HFFc6 (cell line): ENCODE measurements at regions not wholly inside any gene's neighbourhood (a gene's known extent, or its start where the extent isn't known, plus 50 kb on each side); places are given as distances from the start of the nearest gene placed in this dataset.

Experiments
- DNase-seq: peaks from one replicate; pipeline ENCODE4 v3.0.0-alpha.2; 2018
- H3K27ac Mint-ChIP-seq: 2 replicates; pipeline ENCODE4 v1.8.0; 2020; ENCODE audit warnings: mild to moderate bottlenecking, mixed read lengths
- H3K27me3 Mint-ChIP-seq: 2 replicates; pipeline ENCODE4 v1.8.0; 2021; ENCODE audit warnings: mild to moderate bottlenecking, moderate library complexity, mixed read lengths; ENCODE audit not compliant: insufficient read depth
- H3K36me3 Mint-ChIP-seq: 2 replicates; pipeline ENCODE4 v1.8.0; 2021; ENCODE audit warnings: low read depth, mixed read lengths
- H3K4me1 Mint-ChIP-seq: 2 replicates; pipeline ENCODE4 v1.8.0; 2020; ENCODE audit warnings: low read depth, mixed read lengths
- H3K4me3 Mint-ChIP-seq: 2 replicates; pipeline ENCODE4 v1.8.0; 2020; ENCODE audit warnings: mild to moderate bottlenecking, moderate library complexity, mixed read lengths
- H3K9me3 Mint-ChIP-seq: 2 replicates; pipeline ENCODE4 v1.8.0; 2020; ENCODE audit warnings: mild to moderate bottlenecking, mixed read lengths
- TF ChIP-seq, protein P1 (sequence below): fragments of 200-600 bp; sonication (generic); IDR thresholded peaks from 2 replicates; pipeline ENCODE4 v1.5.0; 2021; ENCODE audit warnings: antibody characterized with exemption, mild to moderate bottlenecking

DNA sequence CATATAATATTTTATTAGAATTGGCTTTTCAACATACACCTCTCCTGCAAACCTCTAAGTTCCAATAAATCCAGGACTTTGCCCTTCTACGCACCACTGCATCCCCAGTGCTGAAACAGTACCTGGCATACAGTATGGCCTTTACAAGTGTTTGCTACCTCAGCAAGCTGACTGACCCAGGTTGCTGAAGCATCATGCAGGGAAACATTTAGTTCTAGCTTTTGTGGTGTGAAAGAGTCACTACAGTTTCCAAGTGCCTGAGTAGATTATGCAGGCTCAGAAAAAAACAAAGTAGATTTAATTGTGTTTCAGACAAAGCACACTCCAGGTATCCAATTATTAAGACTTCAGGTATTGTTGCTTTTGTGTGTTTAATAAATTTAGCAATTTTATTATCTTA is 614.2 kb upstream of the NRSN1 start:
- no peaks in the 10 kb centered on the region for H3K27me3 Mint-ChIP-seq
- H3K4me1 Mint-ChIP-seq: no peaks in the 10 kb centered on the region
- no peak overlapping the region for H3K27ac Mint-ChIP-seq
- H3K4me3 Mint-ChIP-seq: no peak overlapping the region
- H3K9me3 Mint-ChIP-seq: peaks cover 33% of the 10 kb centered on the region
- TF ChIP-seq, protein P1, sequence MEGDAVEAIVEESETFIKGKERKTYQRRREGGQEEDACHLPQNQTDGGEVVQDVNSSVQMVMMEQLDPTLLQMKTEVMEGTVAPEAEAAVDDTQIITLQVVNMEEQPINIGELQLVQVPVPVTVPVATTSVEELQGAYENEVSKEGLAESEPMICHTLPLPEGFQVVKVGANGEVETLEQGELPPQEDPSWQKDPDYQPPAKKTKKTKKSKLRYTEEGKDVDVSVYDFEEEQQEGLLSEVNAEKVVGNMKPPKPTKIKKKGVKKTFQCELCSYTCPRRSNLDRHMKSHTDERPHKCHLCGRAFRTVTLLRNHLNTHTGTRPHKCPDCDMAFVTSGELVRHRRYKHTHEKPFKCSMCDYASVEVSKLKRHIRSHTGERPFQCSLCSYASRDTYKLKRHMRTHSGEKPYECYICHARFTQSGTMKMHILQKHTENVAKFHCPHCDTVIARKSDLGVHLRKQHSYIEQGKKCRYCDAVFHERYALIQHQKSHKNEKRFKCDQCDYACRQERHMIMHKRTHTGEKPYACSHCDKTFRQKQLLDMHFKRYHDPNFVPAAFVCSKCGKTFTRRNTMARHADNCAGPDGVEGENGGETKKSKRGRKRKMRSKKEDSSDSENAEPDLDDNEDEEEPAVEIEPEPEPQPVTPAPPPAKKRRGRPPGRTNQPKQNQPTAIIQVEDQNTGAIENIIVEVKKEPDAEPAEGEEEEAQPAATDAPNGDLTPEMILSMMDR: no peak
- DNase-seq: no peak
- H3K36me3 Mint-ChIP-seq: no peaks in the 10 kb centered on the region

DNA sequence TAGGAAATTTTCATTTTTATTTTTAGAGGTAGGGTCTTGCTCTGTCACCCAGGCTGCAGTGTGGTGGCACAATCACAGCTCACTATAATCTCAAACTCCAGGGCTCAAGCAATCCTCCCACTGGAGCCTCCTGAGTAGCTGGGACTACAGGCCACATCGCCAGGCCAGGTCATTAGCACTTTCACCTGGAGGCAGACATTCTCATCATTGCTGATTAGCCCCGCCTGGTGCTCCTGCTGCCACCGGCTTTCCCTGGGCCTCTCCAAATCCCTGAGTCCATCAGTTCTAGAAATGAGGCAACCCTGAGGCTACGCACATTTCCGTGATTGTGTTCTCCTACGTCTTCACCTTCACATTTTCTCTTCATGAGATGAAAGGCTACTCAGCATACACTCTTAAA is 607.7 kb upstream of the NRSN1 start:
- H3K36me3 Mint-ChIP-seq: peaks cover 5% of the 10 kb centered on the region; the same call in 1 of the 2 replicates
- no peak for DNase-seq
- TF ChIP-seq, protein P1: no peak
- no peaks in the 10 kb centered on the region for H3K4me1 Mint-ChIP-seq
- no peak overlapping the region for H3K27ac Mint-ChIP-seq
- H3K27me3 Mint-ChIP-seq: no peaks in the 10 kb centered on the region; the same call in 1 of the 2 replicates
- no peak overlapping the region for H3K4me3 Mint-ChIP-seq
- H3K9me3 Mint-ChIP-seq: peaks cover 30% of the 10 kb centered on the region

DNA sequence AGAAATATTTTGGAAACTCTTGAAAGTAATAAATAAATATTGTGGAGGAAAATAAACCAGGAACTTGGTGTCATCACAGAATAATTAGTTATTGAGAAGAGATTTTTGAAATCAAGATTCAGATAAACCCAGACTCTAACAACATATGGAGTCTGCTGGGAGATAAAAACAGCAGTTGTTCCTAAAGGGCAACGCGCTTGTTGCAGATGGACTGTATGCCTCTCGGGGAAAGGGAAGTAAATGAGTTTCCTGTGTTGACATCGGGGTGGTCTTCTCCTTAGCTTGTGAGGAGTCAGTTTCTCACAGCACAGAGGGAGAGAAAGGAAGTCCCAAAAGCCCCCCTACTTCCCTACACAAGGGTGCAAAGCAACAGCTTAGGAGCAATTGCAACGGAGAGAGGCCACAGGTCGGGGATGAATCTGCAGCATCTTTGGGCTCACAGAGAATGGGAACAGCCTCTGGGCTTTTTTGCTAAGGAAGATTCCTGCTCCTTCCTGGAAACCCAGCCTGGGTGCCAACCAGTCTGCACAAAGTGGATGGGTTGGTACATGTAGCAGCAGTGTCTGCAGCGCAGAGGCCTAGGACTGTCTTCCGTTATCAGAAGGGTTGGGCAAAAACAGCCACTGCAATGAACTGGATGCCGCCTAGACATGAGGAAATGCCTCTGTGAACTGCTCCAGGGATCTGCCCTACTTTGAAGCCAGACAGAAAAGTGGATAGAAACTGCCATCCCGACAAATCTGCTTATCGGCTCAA is 603.0 kb upstream of the NRSN1 start:
- H3K36me3 Mint-ChIP-seq: peaks cover 10% of the 10 kb centered on the region; the same call in 1 of the 2 replicates
- TF ChIP-seq, protein P1: no peak
- DNase-seq: no peak
- H3K27me3 Mint-ChIP-seq: no peaks in the 10 kb centered on the region; the same call in 1 of the 2 replicates
- H3K9me3 Mint-ChIP-seq: peaks cover 32% of the 10 kb centered on the region
- H3K4me3 Mint-ChIP-seq: no peak overlapping the region
- no peak overlapping the region for H3K27ac Mint-ChIP-seq
- H3K4me1 Mint-ChIP-seq: no peaks in the 10 kb centered on the region

DNA sequence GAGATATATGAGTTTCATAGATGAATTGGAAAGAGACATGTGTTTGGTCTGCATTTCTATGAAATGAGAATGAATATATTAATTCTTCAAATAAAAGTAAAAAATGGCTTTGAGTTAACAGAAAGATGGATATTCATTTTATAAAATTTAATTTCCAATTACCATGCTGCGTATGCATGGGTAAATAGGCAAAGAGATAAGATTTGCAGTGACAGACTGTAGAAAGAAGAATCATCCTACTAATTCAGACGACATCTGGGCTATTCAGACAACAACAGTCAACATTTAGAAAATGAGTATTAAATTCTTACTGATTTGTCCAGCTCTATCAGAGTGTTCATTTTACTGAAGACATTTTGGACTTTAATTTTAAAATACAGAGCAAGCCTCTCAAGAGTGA is 602.2 kb upstream of the NRSN1 start:
- Mint-ChIP-seq H3K4me1 (no peaks in the 10 kb centered on the region), H3K36me3 (peaks cover 10% of the 10 kb centered on the region; the same call in 1 of the 2 replicates), H3K4me3 (no peak overlapping the region), H3K27ac (no peak overlapping the region), H3K27me3 (no peaks in the 10 kb centered on the region; the same call in 1 of the 2 replicates), H3K9me3 (peaks cover 28% of the 10 kb centered on the region)
- TF ChIP-seq, protein P1: no peak
- DNase-seq: no peak

DNA sequence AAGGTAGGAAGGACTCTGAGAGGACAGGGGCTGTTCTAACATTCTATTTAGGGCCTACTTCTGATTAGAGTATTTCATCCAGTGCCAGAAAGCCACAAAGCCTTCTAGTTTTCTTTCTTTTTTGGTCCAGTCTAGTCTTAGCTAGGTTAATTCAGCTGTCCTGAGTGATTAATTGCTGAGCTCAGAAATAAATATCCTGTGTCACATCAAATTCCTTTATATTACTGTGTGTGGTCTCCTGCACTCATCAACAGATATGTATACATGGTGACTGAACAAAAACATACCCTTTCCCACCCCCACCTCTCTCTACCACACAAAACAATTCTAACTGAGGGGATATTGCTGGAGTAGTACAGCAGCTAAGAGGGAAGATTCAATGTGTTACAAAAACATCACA is 601.5 kb upstream of the NRSN1 start:
- no peak for DNase-seq
- no peaks in the 10 kb centered on the region for H3K4me1 Mint-ChIP-seq
- no peaks in the 10 kb centered on the region; the same call in 1 of the 2 replicates for H3K27me3 Mint-ChIP-seq
- no peak overlapping the region for H3K27ac Mint-ChIP-seq
- H3K4me3 Mint-ChIP-seq: no peak overlapping the region
- TF ChIP-seq, protein P1: no peak
- H3K9me3 Mint-ChIP-seq: peaks cover 34% of the 10 kb centered on the region
- peaks cover 10% of the 10 kb centered on the region; the same call in 1 of the 2 replicates for H3K36me3 Mint-ChIP-seq
